HL-60/S4 treated with phorbol 12-myristate 13-acetate at 8.2 ng/mL for 4 days and 3 days (cell line): ENCODE measurements at regions not wholly inside any gene's neighbourhood (a gene's known extent, or its start where the extent isn't known, plus 50 kb on each side); places are given as distances from the start of the nearest gene placed in this dataset.

Experiments
- in situ Hi-C: fragments of 300-500 bp; cut with MboI; formaldehyde crosslinking; loops from 2 replicates; pipeline ENCODE4 v1.15.0; 2022; ENCODE audit warnings: low sequenced_read_pairs

DNA sequence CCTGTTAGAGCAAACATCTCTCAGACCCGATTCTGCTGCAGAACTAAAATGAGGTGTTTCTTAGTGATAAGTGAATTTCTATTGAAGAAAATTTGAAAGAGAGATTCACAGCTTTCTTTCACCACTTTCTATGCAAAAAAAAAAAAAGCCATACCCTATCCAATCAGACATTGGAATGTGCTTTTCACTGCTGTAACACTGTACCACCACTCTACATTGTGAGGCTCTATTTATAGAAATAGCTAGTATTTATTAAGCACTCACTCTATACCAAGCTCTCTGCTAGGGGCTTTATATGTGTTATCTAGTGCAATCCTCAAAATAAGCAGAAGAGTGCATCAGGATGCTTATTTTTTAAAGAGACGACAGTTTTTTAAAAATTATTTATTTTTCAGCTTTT lies 580.6 kb upstream of the VRK2 start:
- in situ Hi-C loops, result no loop called here

DNA sequence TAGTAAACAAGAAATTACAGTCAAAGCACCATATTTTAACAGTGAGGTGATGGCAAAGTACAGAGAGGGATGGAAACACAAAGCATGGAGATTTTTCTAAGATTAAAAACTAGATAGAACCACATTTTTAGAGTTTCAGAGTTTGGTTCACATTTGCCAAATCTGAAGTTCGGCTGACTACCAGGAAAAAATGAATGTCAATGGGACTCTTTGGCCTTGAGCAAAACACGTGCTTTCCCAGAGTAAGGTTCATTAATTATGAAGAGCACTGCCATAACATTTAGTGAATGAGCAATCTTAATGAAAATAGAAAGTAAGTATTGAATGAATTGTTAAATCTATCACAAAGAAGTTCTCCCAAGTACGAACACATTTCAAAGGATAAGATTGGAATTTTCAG lies 571.2 kb upstream of the VRK2 start:
- in situ Hi-C loops, result loop anchor here (25.0 kb wide), 1 partner anchor 88 kb away; no protein-coding TSS in a partner anchor

DNA sequence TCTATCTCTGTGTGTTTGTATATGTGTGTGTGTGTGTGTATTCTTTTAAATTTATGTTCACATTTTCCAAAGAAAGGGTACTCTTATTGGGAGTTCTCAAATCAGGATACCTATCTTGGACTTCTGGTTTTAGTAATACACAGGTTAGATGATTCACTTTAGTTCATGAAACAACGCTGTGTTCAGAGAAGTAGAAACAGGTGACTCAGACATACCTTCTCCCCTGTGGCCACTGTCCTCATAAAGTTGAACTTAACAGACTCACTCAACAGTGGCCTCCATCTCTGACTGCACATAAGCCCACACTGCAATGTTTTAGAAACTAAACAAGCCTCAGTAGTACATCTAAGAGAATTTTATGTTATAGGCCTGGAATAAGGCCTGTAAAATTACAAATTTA lies 566.6 kb upstream of the VRK2 start:
- in situ Hi-C loops, result loop anchor here (25.0 kb wide), 1 partner anchor 93 kb away; no protein-coding TSS in a partner anchor

DNA sequence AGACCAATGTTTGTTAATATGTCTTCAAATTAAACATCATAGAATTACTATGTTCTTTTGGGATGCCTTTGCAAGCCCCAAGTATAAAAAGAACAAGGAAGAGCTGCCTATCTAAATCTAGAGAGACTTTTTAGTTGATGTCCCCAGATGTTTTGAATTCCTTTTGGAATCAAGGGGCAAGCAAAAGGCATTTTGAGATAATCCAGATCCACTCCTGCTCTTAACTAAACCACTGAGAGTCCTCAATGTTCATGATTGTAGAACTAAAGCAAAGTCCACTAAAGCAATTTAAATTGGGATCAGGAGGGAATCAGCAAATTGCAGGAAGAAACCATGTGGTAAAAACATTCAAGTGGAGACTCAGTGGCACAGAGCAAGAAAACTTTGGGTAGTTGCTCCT lies 558.5 kb upstream of the VRK2 start:
- in situ Hi-C loops, result loop anchor here (25.0 kb wide), 1 partner anchor 101 kb away; no protein-coding TSS in a partner anchor

DNA sequence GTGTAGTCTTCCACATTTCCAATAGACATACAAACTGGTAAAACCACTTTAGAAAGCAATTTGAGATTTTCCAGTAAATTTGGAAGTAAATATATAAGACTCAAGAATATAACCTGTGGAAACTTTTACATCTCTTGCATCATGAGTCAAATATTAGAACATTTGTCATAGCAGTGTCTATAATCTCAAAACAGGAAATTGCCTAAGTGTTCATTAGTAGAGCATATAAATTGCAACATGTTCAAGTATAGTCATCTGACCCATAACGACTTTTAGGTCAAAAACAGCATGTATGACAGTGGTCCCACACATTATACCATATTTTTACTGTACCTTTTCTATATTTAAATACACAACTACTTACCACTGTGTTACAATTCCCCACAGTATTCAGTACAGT lies 555.9 kb upstream of the VRK2 start:
- in situ Hi-C loops, result loop anchor here (25.0 kb wide), 1 partner anchor 103 kb away; no protein-coding TSS in a partner anchor

DNA sequence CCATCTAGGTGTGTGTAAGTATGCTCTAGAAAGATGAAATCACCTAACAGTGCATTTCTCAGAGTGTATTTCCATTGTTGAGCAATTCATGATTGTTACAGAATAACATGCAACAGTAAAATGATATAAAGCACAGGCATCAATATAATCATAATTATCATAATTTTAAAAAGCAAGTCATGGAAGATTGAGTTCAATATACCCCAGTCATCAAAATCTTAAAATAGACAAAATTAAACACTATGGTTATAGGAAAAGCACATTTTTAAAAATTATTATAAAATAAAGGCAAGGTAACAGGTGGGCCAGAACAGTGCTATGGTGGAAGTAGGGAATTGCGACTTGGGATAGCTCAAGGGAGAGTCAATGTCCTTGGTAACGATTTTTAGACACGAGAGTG lies 555.4 kb upstream of the VRK2 start:
- in situ Hi-C loops, result loop anchor here (25.0 kb wide), 1 partner anchor 104 kb away; no protein-coding TSS in a partner anchor

DNA sequence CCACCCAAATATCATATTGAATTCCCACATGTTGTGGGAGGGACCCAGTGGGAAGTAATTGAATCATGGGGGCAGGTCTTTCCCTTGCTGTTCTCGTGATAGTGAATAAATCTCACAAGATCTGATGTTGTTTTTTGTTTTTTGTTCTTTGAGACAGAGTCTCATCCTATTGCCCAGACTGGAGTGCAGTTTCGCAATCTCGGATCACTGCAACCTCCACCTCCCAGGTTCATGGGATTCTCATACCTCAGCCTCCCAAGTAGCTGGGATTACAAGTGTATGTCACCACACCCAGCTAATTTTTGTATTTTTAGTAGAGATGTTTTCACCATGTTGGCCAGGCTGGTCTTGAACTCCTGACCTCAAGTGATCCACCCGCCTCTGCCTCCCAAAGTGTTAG lies 552.6 kb upstream of the VRK2 start:
- in situ Hi-C loops, result loop anchor here (25.0 kb wide), 1 partner anchor 107 kb away; no protein-coding TSS in a partner anchor

DNA sequence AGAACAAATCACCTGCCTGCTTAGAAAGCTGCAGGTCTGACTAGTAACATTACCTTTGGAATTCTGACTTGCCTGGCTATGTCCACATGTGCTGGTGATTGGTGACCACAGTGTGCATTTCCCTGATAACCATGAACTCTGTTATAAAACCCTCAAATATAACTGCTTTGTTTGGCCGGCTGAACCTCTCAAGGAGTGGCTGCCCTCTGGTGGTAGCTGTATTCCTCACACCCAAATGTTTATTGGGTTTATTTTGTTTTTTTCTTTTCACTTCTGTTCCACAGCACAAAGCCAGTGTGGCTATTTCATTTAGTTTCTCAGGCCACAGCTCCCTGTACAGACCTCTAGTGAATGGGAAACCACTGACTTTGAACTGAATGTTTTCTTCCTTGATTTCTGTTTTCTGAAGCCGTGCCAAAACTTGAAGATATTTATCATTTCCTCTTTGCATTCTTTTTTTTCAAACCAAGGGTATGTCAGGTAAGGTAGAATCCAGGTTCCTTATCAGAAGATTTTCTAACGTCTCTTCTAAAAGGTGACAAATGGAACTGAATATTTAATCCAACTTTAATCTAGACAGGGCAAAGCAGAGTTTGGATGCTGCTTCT lies 549.0 kb upstream of the VRK2 start:
- in situ Hi-C loops, result loop anchor here (25.0 kb wide), 1 partner anchor 110 kb away; no protein-coding TSS in a partner anchor

DNA sequence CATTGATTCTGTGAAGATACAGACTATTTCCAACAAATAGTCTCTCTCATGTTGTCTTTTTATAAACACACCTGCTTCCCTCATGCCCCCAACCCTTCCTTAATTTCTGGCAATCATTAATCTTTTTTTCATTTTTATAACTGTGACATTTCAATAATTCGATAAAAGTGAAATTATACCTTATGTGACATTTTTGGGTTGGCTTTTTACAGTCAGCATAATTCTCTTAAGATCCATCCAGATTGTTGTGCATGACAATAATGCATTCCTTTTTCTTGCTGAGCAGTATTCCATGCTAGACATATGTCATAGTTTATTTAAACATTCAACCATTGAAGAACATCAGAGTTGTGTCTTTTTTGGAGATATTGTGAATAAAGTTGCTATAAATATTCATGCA lies 541.8 kb upstream of the VRK2 start:
- in situ Hi-C loops, result no loop called here

DNA sequence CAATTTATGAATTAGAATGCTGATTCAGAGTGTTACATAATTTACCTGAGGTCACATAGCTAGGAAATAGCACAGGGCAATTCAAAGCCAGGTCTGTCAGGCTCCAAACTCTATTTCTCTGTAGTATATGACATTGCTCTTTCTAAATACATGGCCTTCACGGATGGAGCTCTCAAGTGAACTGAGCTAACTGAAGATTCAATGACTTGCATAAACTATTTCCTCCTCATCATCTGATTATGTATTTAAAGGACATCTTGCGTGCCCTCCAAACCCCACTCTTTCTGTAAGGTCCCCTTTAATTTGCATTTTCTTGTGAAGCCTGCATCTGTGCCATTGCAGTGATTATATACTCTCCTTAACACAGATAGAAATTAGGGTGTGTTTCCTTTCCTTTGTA lies 537.4 kb upstream of the VRK2 start:
- in situ Hi-C loops, result no loop called here

DNA sequence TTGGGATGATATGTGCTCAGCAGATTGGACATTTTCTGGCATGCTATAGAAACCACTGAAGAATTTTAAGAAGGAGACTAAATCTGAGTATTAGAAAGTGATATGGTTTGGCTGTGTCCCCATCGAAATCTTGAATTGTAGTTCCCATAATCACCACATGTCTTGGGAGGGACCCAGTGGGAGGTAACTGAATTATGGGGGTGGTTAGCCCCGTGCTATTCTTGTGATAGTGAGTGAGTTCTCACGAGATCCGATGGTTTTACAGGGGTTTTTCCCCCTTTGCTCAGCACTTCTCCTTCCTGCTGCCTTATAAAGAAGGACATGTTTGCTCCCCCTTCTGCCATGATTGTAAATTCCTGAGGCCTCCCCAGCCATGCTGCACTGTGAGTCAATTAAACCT lies 535.9 kb upstream of the VRK2 start:
- in situ Hi-C loops, result no loop called here

DNA sequence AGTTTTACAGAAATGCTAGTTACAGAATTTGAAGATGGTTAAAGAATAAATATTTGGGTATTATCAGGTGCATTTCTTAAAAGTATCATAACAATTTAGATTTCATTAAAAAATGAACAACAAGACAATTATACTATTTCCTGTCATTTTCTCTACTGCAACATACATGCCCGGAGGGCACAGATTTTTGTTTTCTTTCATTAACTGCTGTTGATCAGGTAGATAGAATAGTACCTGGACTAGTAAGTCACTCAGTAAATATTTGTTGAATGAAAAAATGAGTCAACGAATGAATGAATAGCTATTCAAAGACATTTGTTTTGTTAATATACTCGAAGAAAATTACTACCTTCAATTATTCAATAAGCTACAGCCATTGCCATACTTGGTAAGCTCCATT lies 531.2 kb upstream of the VRK2 start:
- in situ Hi-C loops, result no loop called here

DNA sequence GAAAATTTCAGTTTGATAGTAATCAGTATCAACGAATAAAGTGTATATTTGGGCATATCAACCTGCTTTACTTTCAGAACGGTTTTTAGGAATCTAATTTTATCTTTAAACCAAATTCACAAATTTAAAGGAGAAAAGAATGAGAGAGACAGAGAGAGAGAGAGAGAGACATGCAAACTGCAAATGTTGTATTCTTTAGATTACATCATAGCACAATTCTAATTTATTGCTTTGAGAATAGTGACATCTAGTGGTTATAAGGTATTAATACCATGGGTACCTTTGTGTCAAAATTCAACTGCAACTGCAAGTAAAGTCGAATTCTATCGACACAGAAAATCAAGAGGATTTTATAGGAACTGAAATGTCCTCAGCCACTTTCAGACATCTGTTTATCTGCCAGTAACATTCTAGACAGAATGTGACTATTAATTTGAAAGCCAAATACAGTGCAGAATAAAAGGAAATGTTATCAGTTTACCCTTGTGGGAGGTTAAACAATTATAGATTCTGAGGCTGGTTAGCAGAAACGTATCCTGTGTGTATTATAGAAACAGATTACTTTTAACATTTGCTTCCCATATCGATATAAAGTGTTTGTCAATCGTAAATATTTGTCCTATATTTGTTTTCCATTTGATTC lies 529.8 kb upstream of the VRK2 start:
- in situ Hi-C loops, result no loop called here

DNA sequence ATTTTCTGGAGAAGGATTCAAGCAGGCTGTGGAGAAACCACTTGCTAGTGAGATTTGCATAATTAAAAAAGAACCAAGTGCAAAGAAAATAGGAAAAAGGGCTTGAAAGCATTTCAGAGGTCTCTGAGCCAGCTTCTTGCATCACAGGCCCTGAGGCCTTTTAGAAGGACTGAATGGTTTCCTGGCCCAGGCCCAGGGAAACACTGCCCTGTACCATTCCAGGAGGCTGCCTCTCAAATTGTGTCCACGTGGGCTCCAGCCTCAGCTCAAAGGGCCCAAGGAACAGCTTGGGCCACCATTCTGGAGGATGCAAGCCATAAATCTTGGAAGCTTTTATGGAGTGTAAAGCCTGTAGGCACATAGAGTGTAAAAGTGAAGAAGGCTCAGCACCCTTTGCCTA lies 523.3 kb upstream of the VRK2 start:
- in situ Hi-C loops, result no loop called here

DNA sequence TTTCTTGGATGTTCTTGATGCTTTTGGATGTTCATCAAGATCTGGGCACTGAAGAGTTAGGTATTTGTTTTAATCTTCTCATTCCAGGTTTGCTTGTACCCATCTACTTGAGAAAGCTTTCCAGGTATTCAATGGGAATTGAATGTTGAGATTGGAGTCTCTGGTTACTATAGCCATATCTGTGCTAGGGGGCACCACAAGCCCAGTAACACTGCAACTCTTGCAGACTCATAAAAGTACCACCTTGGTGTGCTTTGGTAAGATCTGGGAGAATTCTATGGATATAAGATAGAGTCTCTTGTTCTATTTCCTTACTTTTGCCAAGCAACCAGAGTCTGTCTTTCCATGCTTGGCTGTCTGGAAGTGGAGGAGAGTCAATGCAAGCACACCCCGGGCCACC lies 518.9 kb upstream of the VRK2 start:
- in situ Hi-C loops, result no loop called here

DNA sequence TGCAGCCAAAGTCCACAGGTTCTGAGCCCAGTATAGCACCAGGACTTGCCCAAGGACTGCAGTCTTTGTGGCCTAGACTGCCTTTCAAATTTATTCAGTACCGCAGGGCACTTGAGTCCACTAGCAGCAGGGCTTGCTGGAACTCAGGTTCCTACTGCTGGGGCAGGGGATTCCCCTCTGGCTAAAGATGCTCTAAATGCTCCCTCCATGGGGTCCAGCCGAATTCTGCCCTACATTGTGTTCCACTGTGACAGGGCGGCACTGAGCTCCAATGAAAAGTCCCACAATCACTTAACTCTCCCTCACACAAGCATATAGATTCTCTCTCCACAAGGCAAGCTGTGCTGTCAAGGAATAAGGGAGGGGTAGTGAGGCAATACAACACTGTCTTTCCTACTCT lies 518.1 kb upstream of the VRK2 start:
- in situ Hi-C loops, result no loop called here

DNA sequence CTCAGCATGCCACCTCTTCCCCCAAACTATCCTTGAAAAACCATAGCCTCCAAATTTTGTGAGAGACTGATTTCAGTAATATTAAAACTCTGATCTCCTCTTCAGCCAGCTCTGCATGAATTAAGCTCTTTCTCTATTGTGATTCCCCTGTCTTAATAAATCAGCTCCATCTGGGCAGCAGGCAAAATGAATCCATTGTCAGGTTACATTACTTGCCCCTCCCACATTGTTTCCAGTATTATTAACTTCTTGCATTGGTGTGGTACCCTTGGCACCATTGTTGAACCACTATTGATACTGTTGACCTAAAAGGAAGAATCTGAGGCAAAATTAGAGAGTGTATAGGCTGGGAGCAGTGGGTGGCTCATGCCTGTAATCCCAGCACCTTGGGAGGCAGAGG lies 512.2 kb upstream of the VRK2 start:
- in situ Hi-C loops, result no loop called here

DNA sequence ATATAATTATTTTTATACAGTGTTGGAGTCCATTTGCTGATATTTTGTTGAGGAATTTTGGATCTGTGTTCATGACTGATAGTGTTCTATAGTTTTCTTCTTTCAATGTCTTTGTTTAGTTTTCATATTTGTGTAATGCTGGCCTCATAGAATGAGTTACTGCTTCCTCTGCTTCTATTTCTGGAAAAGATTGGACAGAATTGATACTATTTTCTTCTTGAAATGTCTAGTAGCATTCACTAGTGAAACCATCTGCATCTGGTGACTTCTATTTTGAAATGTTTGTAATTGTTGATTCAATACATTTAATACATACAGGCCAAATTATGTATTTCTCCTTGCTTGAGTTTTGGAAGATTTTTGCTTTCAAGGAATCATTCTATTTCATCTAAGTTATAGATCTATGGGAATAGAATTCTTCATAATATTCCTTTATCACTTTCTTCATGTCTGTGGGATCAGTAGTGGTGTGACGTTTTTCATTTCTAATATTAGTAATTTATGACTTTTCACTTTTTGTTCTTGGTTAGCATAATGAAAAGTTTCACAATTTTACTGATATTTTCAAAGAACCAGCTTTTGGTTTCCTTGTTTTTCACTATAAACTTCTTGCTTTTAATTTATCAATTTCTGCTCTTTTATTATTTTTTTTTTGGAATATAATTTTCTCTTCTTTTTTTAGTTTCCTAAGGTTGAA lies 509.9 kb upstream of the VRK2 start:
- in situ Hi-C loops, result no loop called here

DNA sequence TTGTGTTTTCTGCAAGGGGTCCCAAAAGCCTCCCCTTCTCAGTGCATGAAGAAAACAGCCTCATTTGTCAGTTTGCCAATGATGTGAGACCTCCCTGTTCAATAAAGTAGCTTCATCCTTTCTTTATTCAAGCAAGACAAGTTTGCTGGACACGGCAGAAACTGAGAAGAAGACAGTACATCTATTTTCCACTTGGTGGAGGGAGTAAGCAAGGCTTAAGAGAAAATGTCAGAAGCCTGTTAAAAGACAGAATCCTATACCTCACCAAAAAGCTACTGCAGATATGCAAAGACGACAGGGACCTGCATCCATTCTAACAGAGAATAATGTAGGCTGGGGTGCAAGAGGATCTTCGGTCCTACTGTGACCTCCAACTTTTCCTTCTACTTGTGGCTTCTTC lies 506.8 kb upstream of the VRK2 start:
- in situ Hi-C loops, result no loop called here

DNA sequence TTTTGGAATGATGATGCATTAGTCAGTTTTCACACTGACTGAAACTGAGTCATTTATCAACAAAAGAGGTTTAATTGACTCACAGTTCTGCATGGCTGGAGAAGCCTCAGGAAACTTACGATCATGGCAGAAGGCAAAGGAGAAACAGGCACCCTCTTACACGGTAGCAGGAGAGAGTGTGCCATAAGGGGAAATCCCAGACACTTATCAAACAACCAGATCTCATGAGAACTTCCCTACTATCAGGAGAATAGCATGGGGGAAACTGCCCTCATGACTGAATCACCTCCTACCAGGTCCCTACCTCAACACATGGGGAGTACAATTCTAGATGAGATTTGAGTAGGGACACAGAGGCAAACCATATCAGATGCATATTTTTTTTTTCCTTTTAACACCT lies 504.5 kb upstream of the VRK2 start:
- in situ Hi-C loops, result no loop called here

DNA sequence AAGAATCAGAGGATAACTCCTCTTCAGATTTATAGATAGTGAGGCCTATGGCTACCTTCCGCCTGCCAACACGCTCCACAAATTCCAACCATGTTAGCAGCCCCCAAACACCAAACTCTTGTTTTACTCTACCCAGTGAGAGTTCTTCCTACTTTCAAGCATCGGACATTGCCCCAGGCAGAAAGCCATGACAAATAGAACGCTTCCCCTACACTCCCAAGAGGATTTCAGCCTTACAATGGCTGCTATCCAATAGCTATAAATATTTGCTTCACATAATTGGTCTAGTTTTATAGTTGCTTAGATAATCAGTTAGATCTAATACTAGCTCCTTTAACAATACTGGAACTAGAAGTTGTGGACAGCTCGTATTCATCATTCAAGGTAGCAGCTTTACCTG lies 503.4 kb upstream of the VRK2 start:
- in situ Hi-C loops, result no loop called here

DNA sequence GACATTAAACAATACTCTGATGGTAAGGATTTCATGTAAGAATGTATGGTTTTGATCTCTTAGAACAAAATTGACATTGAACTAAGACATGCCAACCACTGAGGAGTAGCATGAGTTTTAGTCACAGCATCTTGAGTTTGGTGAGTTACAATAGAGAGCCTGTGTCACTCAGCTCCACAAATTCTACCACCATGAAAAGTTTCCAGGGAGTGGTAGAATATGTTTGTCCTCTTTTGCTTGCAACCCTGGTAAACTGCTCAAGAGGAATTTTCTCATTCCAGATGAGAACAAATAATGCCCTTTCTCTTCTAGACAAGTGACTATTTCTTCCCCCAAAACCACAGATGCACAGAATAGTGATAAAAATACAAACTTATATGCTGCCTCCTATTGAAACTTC lies 502.0 kb upstream of the VRK2 start:
- in situ Hi-C loops, result no loop called here
